Activated T-cell treated with anti-CD3 and anti-CD28 coated beads for 48 hours (primary cell): ENCODE measurements at regions not wholly inside any gene's neighbourhood (a gene's known extent, or its start where the extent isn't known, plus 50 kb on each side); places are given as distances from the start of the nearest gene placed in this dataset.
A peak's percentile ranks its signal among the peaks of the same experiment; 100 is the strongest.

Source experiments
- DNase-seq: peaks from one replicate; pipeline ENCODE4 v3.0.0-alpha.2; 2020; ENCODE audit warnings: low read depth

DNA sequence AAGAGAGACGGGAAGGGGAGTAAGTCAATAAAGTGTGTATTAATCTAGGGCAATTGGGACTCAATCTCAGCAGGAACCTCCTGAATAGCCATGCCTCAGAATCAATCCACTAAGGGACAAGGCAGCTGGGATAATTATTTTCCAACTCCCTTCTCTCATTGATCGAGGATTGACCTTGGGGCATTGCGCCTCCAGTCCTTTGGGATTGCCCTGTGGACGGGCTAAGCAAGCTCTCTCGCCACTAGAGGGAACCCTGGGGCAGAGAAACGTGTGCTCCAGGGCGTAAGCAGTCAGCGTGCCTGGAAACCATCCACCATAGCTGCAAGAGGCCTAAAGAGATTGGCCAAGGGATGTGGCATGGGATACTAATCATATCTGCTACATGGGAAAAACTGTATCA, 53.9 kb upstream of the ERCC4 start:
- peak; percentile 30 for DNase-seq
